HAP-1 (cell line): ENCODE measurements at regions not wholly inside any gene's neighbourhood (a gene's known extent, or its start where the extent isn't known, plus 50 kb on each side); places are given as distances from the start of the nearest gene placed in this dataset.

ENCODE experiments used
- DNase-seq, 2 experiments: peaks; one replicate each; pipeline ENCODE4 v3.0.0-alpha.2; 2016 to 2020; ENCODE audit warnings: low spot score in 2 of 2
- H3K27me3 ChIP-seq: fragments of 250-450 bp; sonication (Bioruptor Pico); 2 replicates; pipeline ENCODE4 v1.5.1; 2020; ENCODE audit warnings: low read depth, mild to moderate bottlenecking, moderate library complexity
- H3K36me3 ChIP-seq: fragments of 250-450 bp; sonication (Bioruptor Pico); replicated peaks from 2 replicates; pipeline ENCODE4 v1.5.1; 2020; ENCODE audit warnings: mild to moderate bottlenecking
- H3K4me1 ChIP-seq: fragments of 250-450 bp; sonication (Bioruptor Pico); 2 replicates; pipeline ENCODE4 v1.5.1; 2020; ENCODE audit warnings: mild to moderate bottlenecking
- H3K4me3 ChIP-seq: fragments of 250-450 bp; sonication (Bioruptor Pico); 2 replicates; pipeline ENCODE4 v1.5.1; 2020; ENCODE audit warnings: mild to moderate bottlenecking, moderate library complexity
- H3K9me3 ChIP-seq: fragments of 250-450 bp; sonication (Bioruptor Pico); 2 replicates; pipeline ENCODE4 v1.5.1; 2020; ENCODE audit warnings: mild to moderate bottlenecking, moderate library complexity
- in situ Hi-C: fragments of 300-500 bp; cut with MboI; formaldehyde crosslinking; loops from 3 replicates; pipeline ENCODE4 v1.14.3; 2020; ENCODE audit warnings: low sequenced_read_pairs, inconsistent platforms, mixed read lengths

DNA sequence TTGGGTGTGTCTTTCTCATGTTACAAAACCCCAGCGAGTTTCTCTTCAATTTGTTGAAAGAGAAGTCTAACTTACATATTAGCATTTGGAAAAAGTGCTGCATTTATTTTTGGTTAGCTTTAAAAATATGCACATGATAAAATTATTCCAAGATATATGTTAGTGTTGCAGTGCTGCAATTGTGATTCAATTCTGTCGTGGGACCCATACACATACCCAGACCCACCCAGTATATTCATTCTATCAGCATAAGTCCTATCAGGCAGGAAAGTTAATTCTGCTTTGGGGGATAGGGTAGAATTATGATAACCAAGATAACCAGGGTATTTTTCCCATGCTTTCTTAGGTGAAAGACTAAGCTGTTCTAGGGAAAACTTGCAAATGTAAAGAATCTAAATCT is 313.5 kb downstream of the EPHA7 start:
- in situ Hi-C loops, result no loop called here
- Histone ChIP-seq H3K4me1 (peaks cover 24% of the 10 kb centered on the region), H3K9me3 (no peaks in the 10 kb centered on the region), H3K36me3 (no peaks in the 10 kb centered on the region), H3K27me3 (no peaks in the 10 kb centered on the region), H3K4me3 (no peak overlapping the region)
- DNase-seq, result no peak

DNA sequence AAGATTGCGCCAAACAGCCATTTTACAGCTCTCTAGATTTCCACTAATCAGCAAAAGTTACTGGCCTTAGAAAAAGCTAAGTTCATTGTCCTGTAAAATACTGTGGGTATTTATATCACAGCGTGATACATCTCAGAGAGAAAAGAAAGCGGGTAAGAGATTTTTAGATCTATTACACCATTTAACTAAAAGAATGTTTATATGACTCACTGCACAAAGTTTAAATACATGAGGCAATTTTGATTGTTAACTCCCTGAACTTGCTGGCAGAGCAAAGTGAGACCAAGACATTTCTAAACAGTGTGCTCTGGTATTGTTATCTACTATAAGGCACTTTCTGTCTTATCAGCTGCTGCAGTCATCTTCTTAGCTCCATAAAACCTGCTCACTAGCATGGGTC is 314.3 kb downstream of the EPHA7 start:
- peak; percentile 14 to 94 for DNase-seq
- Histone ChIP-seq H3K27me3 (no peaks in the 10 kb centered on the region), H3K36me3 (no peaks in the 10 kb centered on the region), H3K9me3 (no peaks in the 10 kb centered on the region), H3K4me1 (peaks cover 24% of the 10 kb centered on the region), H3K4me3 (no peak overlapping the region)
- in situ Hi-C loops, result no loop called here

- in situ Hi-C loops, result no loop called here
- Histone ChIP-seq H3K9me3 (no peaks in the 10 kb centered on the region), H3K27me3 (no peaks in the 10 kb centered on the region), H3K4me1 (peaks cover 24% of the 10 kb centered on the region), H3K4me3 (no peak overlapping the region), H3K36me3 (no peaks in the 10 kb centered on the region)
- peak; percentile 73 to 99 for DNase-seq
Observed at GRCh38 chr6:93104195-93104817, 315.1 kb downstream of the EPHA7 start.

DNA sequence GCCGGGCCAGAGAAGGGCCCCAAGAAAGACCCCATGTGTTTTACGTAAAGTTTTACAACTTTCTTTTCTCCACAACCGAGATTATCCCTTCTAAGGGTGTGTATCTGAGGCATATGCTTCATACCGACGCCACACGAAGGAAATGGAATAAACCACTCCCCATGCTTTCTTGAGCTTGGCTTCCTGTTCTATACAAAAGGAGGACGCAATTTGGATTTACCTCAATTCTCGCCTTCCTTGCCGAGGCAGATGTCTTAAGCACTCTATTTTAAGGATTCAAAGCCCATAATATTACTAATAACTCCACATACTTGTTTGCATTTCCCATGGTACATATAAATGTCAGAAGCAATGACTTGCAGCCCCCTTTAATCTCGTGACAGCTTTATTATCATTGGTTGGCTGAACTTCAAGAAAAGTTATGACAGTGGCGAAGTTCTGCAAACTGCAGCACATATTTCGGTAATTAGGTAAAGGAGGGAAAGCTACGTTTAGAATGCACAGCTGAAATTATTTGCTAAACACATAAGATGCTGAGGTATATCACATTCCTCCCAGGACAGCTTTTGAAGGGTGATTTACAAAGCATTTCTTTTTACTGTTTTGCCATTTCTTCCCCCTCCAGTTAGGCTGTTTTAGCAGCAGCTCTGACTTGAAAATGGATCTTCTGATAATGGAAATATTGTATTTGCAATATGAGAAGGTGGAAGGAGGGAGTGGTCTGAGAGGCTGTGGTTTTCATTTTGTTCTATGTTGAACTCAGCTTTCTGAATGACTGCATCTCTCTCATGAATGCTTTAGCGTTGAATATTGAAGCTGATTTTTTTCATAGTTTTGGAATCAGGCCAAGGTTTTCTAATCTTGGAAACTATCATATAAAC is 330.5 kb downstream of the EPHA7 start:
- peaks cover 41% of the 10 kb centered on the region for H3K4me1 ChIP-seq
- no peaks in the 10 kb centered on the region for H3K36me3 ChIP-seq
- peak; percentile 40 to 71 for DNase-seq
- in situ Hi-C loops, result no loop called here
- H3K4me3 ChIP-seq, result no peak overlapping the region
- H3K27me3 ChIP-seq, result no peaks in the 10 kb centered on the region
- no peaks in the 10 kb centered on the region for H3K9me3 ChIP-seq

GRCh38 chr6:93087606-93088005 is 331.8 kb downstream of the EPHA7 start:
- H3K36me3 ChIP-seq, result no peaks in the 10 kb centered on the region
- H3K27me3 ChIP-seq, result no peaks in the 10 kb centered on the region
- H3K4me3 ChIP-seq, result no peak overlapping the region
- in situ Hi-C loops, result no loop called here
- DNase-seq, result no peak
- peaks cover 52% of the 10 kb centered on the region for H3K4me1 ChIP-seq
- H3K9me3 ChIP-seq, result no peaks in the 10 kb centered on the region

DNA sequence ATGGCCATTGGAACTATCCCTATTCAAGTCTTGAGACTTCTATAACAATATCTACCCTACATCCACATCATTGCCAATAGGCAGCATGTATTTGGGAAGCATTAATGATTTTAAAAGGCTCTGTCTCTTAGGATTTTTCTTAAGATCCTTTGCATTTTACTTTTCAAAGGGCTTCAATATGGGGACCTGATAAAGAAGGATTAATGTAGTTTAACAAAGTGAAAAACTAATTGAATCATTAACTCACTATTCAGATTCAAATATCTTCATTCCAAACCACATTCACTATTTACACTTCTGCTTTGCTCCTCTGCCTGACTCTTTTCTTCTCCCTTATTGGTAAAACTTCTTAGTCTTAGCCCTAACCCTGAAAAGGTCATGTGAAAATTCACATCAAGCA is 333.0 kb downstream of the EPHA7 start:
- H3K4me1 ChIP-seq, result peaks cover 52% of the 10 kb centered on the region
- in situ Hi-C loops, result no loop called here
- no peaks in the 10 kb centered on the region for H3K9me3 ChIP-seq
- H3K27me3 ChIP-seq, result no peaks in the 10 kb centered on the region
- DNase-seq, result peak in 1 of 2 experiments; percentile 97
- H3K36me3 ChIP-seq, result no peaks in the 10 kb centered on the region
- no peak overlapping the region for H3K4me3 ChIP-seq

DNA sequence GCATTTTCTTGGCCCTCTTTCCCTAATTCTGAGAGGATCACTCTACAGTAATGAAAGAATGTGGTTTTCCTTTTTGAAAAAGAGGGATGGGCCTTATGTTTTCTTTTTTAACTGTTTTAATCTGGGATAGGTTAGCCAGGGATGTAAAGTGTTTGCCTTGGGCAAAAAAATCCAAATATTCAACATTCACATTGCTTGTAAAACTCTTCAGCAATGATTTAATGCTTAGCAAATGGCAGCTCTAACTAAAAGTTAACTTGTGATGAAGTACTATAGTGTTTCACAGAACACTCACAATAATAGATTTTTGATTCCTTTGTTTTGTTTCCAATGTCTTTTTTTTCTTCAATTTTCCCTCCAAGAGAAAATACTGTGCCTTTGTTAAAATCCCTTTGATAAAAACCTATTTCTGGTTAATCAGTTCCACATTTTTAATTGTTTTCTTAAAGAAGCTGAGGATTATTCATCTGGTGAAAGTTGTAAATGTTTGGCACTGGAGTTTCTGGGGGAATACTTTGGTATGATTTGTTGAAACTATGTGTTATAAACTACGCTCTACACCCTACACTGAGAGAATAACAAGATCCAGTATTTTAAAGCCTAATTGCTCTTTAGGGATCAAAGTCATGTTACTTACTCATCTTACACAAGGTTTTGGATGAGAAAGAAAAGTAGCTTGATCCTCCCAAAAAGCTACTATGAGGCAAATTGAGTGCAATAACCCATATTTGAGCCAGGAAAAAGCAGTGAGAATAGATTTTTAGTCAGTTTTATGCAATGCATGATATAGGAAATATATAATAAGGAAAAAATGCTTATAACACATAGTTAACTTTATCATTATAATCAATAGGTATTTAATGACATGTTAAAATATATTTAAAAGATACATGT is 335.8 kb downstream of the EPHA7 start:
- Histone ChIP-seq H3K4me3 (no peak overlapping the region), H3K9me3 (no peaks in the 10 kb centered on the region), H3K4me1 (peaks cover 45% of the 10 kb centered on the region), H3K36me3 (no peaks in the 10 kb centered on the region), H3K27me3 (no peaks in the 10 kb centered on the region)
- peak in 1 of 2 experiments; percentile 49 for DNase-seq
- in situ Hi-C loops, result no loop called here

DNA sequence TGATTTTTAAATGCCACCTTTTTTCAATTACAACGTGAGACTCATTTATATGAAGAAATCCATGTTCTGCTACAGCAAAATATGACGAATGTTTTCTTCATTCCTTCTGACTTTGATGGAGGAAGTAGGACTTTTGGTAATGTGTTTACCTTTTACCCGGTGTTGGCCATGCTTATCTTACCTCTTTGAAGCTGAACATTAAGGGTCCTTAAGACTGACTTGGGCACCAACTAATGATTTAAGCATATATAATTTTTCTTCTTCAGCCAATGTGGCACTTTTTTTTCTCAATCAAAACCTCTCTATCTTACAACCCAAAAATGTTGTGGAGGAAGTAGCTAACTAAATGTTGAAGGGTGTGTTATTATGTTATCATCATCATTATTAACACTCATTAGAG is 337.5 kb downstream of the EPHA7 start:
- H3K36me3 ChIP-seq, result no peaks in the 10 kb centered on the region
- H3K27me3 ChIP-seq, result no peaks in the 10 kb centered on the region
- DNase-seq, result no peak
- H3K9me3 ChIP-seq, result no peaks in the 10 kb centered on the region
- no peak overlapping the region for H3K4me3 ChIP-seq
- peaks cover 28% of the 10 kb centered on the region for H3K4me1 ChIP-seq
- in situ Hi-C loops, result no loop called here

GRCh38 chr6:93079061-93079460 is 340.3 kb downstream of the EPHA7 start:
- H3K36me3 ChIP-seq, result no peaks in the 10 kb centered on the region
- peak; percentile 36 to 72 for DNase-seq
- in situ Hi-C loops, result no loop called here
- H3K9me3 ChIP-seq, result no peaks in the 10 kb centered on the region
- H3K4me1 ChIP-seq, result peaks cover 16% of the 10 kb centered on the region
- no peaks in the 10 kb centered on the region for H3K27me3 ChIP-seq
- H3K4me3 ChIP-seq, result no peak overlapping the region

- Histone ChIP-seq H3K27me3 (no peaks in the 10 kb centered on the region), H3K36me3 (no peaks in the 10 kb centered on the region), H3K9me3 (no peaks in the 10 kb centered on the region), H3K4me3 (no peak overlapping the region), H3K4me1 (peaks cover 4% of the 10 kb centered on the region)
- no peak for DNase-seq
- in situ Hi-C loops, result no loop called here
Observed at GRCh38 chr6:93073811-93074210, 345.5 kb downstream of the EPHA7 start.

DNA sequence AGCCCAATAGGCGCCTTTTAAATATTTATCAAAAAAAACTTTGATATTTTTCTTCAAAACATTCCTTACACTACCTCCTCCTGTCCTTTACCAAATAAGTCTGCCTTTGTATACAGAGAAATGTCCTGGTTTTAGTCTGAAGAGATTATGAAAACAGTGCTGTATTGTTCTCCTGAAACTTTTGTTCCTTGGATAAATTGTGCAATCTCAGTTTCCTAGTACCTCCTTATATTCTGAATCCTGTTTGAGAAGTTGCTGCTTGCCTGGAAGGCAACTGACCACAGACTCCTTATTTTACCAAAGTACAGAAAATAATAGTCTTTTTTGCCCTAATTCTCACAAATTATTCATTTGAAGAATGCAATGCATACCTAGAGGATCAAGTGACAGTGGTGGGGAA is 349.5 kb downstream of the EPHA7 start:
- Histone ChIP-seq H3K4me3 (no peak overlapping the region), H3K27me3 (no peaks in the 10 kb centered on the region), H3K36me3 (no peaks in the 10 kb centered on the region), H3K9me3 (no peaks in the 10 kb centered on the region), H3K4me1 (peaks cover 3% of the 10 kb centered on the region; the same call in 1 of the 2 replicates)
- peak in 1 of 2 experiments; percentile 32 for DNase-seq
- in situ Hi-C loops, result no loop called here

- Histone ChIP-seq H3K4me3 (no peak overlapping the region), H3K9me3 (no peaks in the 10 kb centered on the region), H3K36me3 (no peaks in the 10 kb centered on the region), H3K4me1 (0 out of 2 replicates have a peak, but pooled peaks cover 2% of the 10 kb centered on the region), H3K27me3 (no peaks in the 10 kb centered on the region)
- in situ Hi-C loops, result no loop called here
- DNase-seq, result no peak
Observed at GRCh38 chr6:93059911-93060310, 359.4 kb downstream of the EPHA7 start.

DNA sequence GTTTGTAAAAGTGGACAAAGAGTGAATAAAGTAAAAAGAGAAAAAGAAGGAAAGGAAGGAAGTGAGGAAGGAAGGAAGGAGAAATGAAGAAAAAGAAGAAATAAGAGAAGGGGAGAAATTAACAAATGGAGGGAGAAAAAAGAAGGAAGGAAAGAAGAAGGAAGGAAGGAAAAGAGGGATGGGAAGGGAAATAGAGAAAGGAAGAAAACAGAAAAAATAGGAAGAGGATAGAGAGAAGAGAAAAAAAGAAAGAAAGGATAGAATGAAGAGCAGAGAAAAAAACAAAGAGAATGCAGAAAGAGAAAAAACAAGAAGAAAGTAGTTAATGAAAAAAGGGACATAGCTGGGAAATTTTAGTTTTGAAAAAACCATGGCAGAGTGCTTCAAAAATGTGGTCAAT is 361.8 kb downstream of the EPHA7 start:
- no peak for DNase-seq
- 0 out of 2 replicates have a peak, but pooled peaks cover 2% of the 10 kb centered on the region for H3K4me1 ChIP-seq
- no peaks in the 10 kb centered on the region for H3K36me3 ChIP-seq
- no peaks in the 10 kb centered on the region for H3K9me3 ChIP-seq
- no peak overlapping the region for H3K4me3 ChIP-seq
- H3K27me3 ChIP-seq, result no peaks in the 10 kb centered on the region
- in situ Hi-C loops, result no loop called here
